ENCODE measurements at regions not wholly inside any gene's neighbourhood (a gene's known extent, or its start where the extent isn't known, plus 50 kb on each side); places are given as distances from the start of the nearest gene placed in this dataset.

- TF ChIP-seq CTCF (IDR thresholded peaks at IDR 0.05) (no peak), EZH2phosphoT487 (IDR thresholded peaks at IDR 0.05) (no peak), EZH2 (IDR thresholded peaks at IDR 0.05) (no peak)
These were observed 75.8 kb upstream of the PARD3 start for GRCh38 chr10:34890939-34891338.

Data from neural progenitor cell (in vitro differentiated cells).